ENCODE measurements at regions not wholly inside any gene's neighbourhood (a gene's known extent, or its start where the extent isn't known, plus 50 kb on each side); places are given as distances from the start of the nearest gene placed in this dataset.

GRCh38 chr9:78606001-78606379, 309.1 kb downstream of the PSAT1 start:
- peak in 1 of 2 experiments; percentile 20 for DNase-seq

GRCh38 chr9:78607853-78608252, 310.9 kb downstream of the PSAT1 start:
- no peak for DNase-seq

GRCh38 chr9:78609450-78609849, 312.5 kb downstream of the PSAT1 start:
- DNase-seq = peak; percentile 25 to 76

GRCh38 chr9:78612091-78612490, 315.2 kb downstream of the PSAT1 start:
- no peak for DNase-seq

- DNase-seq = no peak
These were observed 316.1 kb downstream of the PSAT1 start for GRCh38 chr9:78613006-78613405.

GRCh38 chr9:78614892-78615291, 318.0 kb downstream of the PSAT1 start:
- no peak for DNase-seq

GRCh38 chr9:78615372-78615771, 318.4 kb downstream of the PSAT1 start:
- DNase-seq = no peak

GRCh38 chr9:78618735-78619134, 321.8 kb downstream of the PSAT1 start:
- DNase-seq = no peak

GRCh38 chr9:78620303-78620702, 323.4 kb downstream of the PSAT1 start:
- no peak for DNase-seq

GRCh38 chr9:78620764-78621163, 323.8 kb downstream of the PSAT1 start:
- DNase-seq = no peak

GRCh38 chr9:78622126-78622525, 325.2 kb downstream of the PSAT1 start:
- no peak for DNase-seq

GRCh38 chr9:78626971-78627370, 330.0 kb downstream of the PSAT1 start:
- DNase-seq = no peak

GRCh38 chr9:78630966-78631365, 334.0 kb downstream of the PSAT1 start:
- no peak for DNase-seq

- no peak for DNase-seq
These were observed 343.8 kb downstream of the PSAT1 start for GRCh38 chr9:78640728-78641127.

- no peak for DNase-seq
These were observed 347.4 kb downstream of the PSAT1 start for GRCh38 chr9:78644359-78644758.

GRCh38 chr9:78654324-78654723, 357.4 kb downstream of the PSAT1 start:
- no peak for DNase-seq

GRCh38 chr9:78663369-78663768, 366.4 kb downstream of the PSAT1 start:
- no peak for DNase-seq

GRCh38 chr9:78664370-78664769, 367.4 kb downstream of the PSAT1 start:
- no peak for DNase-seq

GRCh38 chr9:78666818-78667414, 370.0 kb downstream of the PSAT1 start:
- DNase-seq = no peak

GRCh38 chr9:78668148-78668832, 371.4 kb downstream of the PSAT1 start:
- DNase-seq = no peak

GRCh38 chr9:78669591-78669990, 372.7 kb downstream of the PSAT1 start:
- DNase-seq = no peak

GRCh38 chr9:78671785-78672184, 374.9 kb downstream of the PSAT1 start:
- DNase-seq = no peak

- DNase-seq = no peak
These were observed 377.9 kb downstream of the PSAT1 start for GRCh38 chr9:78674874-78675273.

- DNase-seq = no peak
These were observed 379.1 kb downstream of the PSAT1 start for GRCh38 chr9:78676009-78676408.

GRCh38 chr9:78676623-78677022, 379.7 kb downstream of the PSAT1 start:
- no peak for DNase-seq
